ENCODE measurements at regions not wholly inside any gene's neighbourhood (a gene's known extent, or its start where the extent isn't known, plus 50 kb on each side); places are given as distances from the start of the nearest gene placed in this dataset.

- TF ChIP-seq POLR2A (IDR thresholded peaks at IDR 0.05) = no peak
- no peak for TF ChIP-seq CTCF (IDR thresholded peaks at IDR 0.05)
These were observed 385.2 kb upstream of the MCTP2 start for GRCh38 chr15:93846148-93846547.

Data from testis (tissue), 2 donors.